ENCODE measurements at regions not wholly inside any gene's neighbourhood (a gene's known extent, or its start where the extent isn't known, plus 50 kb on each side); places are given as distances from the start of the nearest gene placed in this dataset.

- TF ChIP-seq, protein P1, sequence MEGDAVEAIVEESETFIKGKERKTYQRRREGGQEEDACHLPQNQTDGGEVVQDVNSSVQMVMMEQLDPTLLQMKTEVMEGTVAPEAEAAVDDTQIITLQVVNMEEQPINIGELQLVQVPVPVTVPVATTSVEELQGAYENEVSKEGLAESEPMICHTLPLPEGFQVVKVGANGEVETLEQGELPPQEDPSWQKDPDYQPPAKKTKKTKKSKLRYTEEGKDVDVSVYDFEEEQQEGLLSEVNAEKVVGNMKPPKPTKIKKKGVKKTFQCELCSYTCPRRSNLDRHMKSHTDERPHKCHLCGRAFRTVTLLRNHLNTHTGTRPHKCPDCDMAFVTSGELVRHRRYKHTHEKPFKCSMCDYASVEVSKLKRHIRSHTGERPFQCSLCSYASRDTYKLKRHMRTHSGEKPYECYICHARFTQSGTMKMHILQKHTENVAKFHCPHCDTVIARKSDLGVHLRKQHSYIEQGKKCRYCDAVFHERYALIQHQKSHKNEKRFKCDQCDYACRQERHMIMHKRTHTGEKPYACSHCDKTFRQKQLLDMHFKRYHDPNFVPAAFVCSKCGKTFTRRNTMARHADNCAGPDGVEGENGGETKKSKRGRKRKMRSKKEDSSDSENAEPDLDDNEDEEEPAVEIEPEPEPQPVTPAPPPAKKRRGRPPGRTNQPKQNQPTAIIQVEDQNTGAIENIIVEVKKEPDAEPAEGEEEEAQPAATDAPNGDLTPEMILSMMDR (conservative IDR thresholded peaks at IDR 0.05; ENCODE audit: low read depth in 2 of 2): no peak
- TF ChIP-seq, protein P2, sequence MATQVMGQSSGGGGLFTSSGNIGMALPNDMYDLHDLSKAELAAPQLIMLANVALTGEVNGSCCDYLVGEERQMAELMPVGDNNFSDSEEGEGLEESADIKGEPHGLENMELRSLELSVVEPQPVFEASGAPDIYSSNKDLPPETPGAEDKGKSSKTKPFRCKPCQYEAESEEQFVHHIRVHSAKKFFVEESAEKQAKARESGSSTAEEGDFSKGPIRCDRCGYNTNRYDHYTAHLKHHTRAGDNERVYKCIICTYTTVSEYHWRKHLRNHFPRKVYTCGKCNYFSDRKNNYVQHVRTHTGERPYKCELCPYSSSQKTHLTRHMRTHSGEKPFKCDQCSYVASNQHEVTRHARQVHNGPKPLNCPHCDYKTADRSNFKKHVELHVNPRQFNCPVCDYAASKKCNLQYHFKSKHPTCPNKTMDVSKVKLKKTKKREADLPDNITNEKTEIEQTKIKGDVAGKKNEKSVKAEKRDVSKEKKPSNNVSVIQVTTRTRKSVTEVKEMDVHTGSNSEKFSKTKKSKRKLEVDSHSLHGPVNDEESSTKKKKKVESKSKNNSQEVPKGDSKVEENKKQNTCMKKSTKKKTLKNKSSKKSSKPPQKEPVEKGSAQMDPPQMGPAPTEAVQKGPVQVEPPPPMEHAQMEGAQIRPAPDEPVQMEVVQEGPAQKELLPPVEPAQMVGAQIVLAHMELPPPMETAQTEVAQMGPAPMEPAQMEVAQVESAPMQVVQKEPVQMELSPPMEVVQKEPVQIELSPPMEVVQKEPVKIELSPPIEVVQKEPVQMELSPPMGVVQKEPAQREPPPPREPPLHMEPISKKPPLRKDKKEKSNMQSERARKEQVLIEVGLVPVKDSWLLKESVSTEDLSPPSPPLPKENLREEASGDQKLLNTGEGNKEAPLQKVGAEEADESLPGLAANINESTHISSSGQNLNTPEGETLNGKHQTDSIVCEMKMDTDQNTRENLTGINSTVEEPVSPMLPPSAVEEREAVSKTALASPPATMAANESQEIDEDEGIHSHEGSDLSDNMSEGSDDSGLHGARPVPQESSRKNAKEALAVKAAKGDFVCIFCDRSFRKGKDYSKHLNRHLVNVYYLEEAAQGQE (IDR thresholded peaks at IDR 0.05; ENCODE audit: unreplicated experiment): no peak
- TF ChIP-seq JUNB (IDR thresholded peaks at IDR 0.05; ENCODE audit: unreplicated experiment) (no peak), EZH2 (IDR thresholded peaks at IDR 0.05; ENCODE audit: low read depth, unreplicated experiment) (no peak), POLR2AphosphoS5 (IDR thresholded peaks at IDR 0.05; ENCODE audit: low read depth) (no peak), CREB1 (CRISPR knock-in tag; IDR thresholded peaks at IDR 0.05; ENCODE audit: low read depth) (no peak), ZNF331 (CRISPR knock-in tag; IDR thresholded peaks at IDR 0.05; ENCODE audit: low read depth) (no peak), EZH2phosphoT487 (IDR thresholded peaks at IDR 0.05; ENCODE audit: unreplicated experiment) (no peak)
- TF ChIP-seq, protein P3, sequence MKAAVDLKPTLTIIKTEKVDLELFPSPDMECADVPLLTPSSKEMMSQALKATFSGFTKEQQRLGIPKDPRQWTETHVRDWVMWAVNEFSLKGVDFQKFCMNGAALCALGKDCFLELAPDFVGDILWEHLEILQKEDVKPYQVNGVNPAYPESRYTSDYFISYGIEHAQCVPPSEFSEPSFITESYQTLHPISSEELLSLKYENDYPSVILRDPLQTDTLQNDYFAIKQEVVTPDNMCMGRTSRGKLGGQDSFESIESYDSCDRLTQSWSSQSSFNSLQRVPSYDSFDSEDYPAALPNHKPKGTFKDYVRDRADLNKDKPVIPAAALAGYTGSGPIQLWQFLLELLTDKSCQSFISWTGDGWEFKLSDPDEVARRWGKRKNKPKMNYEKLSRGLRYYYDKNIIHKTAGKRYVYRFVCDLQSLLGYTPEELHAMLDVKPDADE (IDR thresholded peaks at IDR 0.05): no peak
These were observed 606.5 kb downstream of the CPS1 start for GRCh38 chr2:211162911-211163310.

Data from GM23338 (cell line).